Ectodermal cell (in vitro differentiated cells): ENCODE measurements at regions not wholly inside any gene's neighbourhood (a gene's known extent, or its start where the extent isn't known, plus 50 kb on each side); places are given as distances from the start of the nearest gene placed in this dataset.
"Not testable (repeated sequence)": the region's sequence is repeated elsewhere in the genome, so short reads cannot be mapped to it uniquely, and the experiment has no call there.

Experiments used
- H3K27ac ChIP-seq: 2 replicates; pipeline ENCODE4 v1.7.0; 2013; ENCODE audit warnings: mild to moderate bottlenecking, low read depth, low read length; ENCODE audit not compliant: insufficient read depth, poor library complexity, severe bottlenecking
- H3K27me3 ChIP-seq: 2 replicates; pipeline ENCODE4 v1.7.0; 2013; ENCODE audit warnings: mild to moderate bottlenecking, low read length; ENCODE audit not compliant: insufficient read depth, control insufficient read depth, poor library complexity, severe bottlenecking
- H3K36me3 ChIP-seq: one replicate; pipeline ENCODE4 v1.7.0; 2013; ENCODE audit warnings: low read length; ENCODE audit not compliant: control insufficient read depth, insufficient read depth
- H3K4me1 ChIP-seq: one replicate; pipeline ENCODE4 v1.7.0; 2013; ENCODE audit warnings: low read length; ENCODE audit not compliant: control insufficient read depth, insufficient read depth
- H3K4me3 ChIP-seq: 2 replicates; pipeline ENCODE4 v1.7.0; 2013; ENCODE audit warnings: low read depth, low read length, control low read depth; ENCODE audit not compliant: insufficient read depth
- H3K9me3 ChIP-seq: 2 replicates; pipeline ENCODE4 v1.7.0; 2013; ENCODE audit warnings: mild to moderate bottlenecking, low read length, moderate library complexity; ENCODE audit not compliant: control insufficient read depth
- WGBS, 2 experiments: methylation state at CpG; one replicate each; pipeline ENCODE4 v1.1.7; 2013; ENCODE audit warnings: missing lambda C conversion rate in 2 of 2; 5-methylcytosine and 5-hydroxymethylcytosine counted together

DNA sequence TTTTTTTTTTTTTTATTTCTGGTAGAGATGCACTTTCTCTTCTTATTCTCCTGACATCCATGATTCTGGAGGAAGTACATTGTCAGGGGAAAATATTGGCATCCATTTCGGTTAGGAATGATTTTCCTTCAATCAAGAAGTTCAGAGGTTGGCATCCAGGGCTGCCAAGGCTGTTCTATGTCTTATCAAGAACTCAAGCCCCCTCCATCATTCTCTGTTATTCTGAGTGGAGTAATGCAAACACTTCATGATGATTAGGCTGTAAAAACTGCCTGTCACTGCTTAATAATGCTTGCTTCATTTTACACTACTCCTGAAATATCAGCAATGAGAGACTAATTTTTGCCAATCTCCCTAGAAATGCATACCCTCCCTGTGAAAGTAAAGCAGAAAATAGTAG, 417.1 kb upstream of the NFIA start:
- 80 to 93% methylated on average over 1 of the region's 1 CpG for WGBS, 2 experiments
- no peaks in the 10 kb centered on the region for H3K9me3 ChIP-seq
- H3K4me3 ChIP-seq: no peak overlapping the region
- no peaks in the 10 kb centered on the region for H3K27me3 ChIP-seq
- H3K36me3 ChIP-seq: no peaks in the 10 kb centered on the region
- H3K4me1 ChIP-seq: no peaks in the 10 kb centered on the region
- H3K27ac ChIP-seq: no peak overlapping the region

DNA sequence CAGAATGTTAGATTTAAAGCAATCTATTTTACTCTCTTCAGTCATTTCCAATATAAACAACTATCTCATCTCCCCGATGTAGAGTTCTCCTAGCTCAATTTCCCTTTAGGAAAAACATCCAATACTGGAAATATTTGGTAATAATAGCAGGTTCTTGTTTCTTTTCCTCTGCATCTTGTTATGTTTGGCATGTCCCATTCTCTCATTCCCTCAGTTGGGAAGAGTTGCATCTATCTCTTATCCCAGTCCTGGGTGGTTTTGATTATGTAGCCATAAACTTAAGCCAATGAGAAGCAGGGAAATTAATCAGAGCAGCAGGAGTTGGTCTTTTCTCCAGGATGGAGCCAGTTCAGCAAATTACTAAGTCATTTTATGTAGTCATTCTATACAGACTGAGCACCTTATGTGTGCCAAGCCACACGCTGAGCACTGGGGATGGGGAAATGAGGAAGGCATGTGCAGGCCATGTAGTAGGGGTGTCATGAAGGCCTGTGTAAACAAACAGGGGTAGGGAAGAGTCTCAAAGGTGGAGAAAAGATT, 418.2 kb upstream of the NFIA start:
- Histone ChIP-seq H3K4me1 (no peaks in the 10 kb centered on the region), H3K27me3 (no peaks in the 10 kb centered on the region)
- WGBS, 2 experiments: 85 to 93% methylated on average over 1 to 2 of the region's 2 CpGs

DNA sequence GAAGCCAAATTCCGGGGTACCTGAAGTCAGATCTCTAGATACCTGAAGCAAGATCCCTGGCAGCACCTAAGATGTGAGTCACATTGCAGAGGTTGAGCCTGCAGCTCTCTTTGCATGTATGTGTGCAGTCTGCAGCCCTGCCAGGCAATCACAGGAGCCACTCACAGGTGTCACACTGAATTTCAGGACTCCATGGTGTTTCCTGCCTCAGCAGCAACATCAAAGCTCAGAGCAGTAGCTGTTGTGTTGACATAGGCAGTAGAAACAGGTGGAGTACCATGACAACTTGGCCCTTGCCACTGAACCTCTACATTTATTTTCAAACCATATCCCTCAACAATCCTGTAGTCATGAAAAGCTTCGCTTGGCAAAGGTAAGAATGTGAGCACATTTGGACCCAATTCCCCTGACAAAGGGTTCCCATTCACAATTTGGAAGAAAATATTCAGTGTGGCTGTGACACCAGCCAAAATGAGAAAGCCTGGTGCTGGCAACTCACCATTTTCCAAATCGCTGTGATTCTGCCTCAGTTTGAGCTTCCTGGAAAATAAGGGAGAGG, 419.8 kb upstream of the NFIA start:
- Histone ChIP-seq H3K9me3 (no peaks in the 10 kb centered on the region), H3K27ac (no peak overlapping the region), H3K36me3 (no peaks in the 10 kb centered on the region), H3K27me3 (no peaks in the 10 kb centered on the region), H3K4me1 (peaks cover 3% of the 10 kb centered on the region), H3K4me3 (no peak overlapping the region)
- 93 to 96% methylated on average over 3 of the region's 3 CpGs for WGBS, 2 experiments

More for the DNA sequence above, 418.2 kb upstream of the NFIA start:
- Histone ChIP-seq H3K27ac (no peak overlapping the region), H3K36me3 (no peaks in the 10 kb centered on the region), H3K4me3 (no peak overlapping the region), H3K9me3 (no peaks in the 10 kb centered on the region)

DNA sequence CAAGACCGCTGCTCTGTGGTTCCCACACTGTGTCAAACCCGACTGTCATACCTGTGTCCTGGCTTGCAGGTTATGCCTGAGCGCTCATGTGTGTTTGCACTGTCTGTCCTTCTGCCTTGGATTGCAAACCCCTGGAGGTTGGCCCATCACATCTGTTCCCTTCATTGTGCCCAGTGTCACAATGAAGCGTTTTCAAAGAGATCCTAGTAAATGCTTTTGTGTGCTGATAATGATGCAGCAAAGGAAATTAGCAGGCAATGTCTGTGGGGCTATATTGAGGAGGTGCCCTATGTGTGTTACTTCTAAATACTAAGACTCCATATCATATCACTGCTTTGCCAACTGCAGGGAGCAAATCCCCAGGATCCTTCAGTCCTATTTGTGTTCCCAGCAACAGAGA, 424.4 kb upstream of the NFIA start:
- Histone ChIP-seq H3K27ac (no peak overlapping the region), H3K4me3 (no peak overlapping the region), H3K36me3 (no peaks in the 10 kb centered on the region), H3K4me1 (peaks cover 3% of the 10 kb centered on the region), H3K27me3 (no peaks in the 10 kb centered on the region), H3K9me3 (no peaks in the 10 kb centered on the region)
- 89 to 90% methylated on average over 4 of the region's 4 CpGs for WGBS, 2 experiments

DNA sequence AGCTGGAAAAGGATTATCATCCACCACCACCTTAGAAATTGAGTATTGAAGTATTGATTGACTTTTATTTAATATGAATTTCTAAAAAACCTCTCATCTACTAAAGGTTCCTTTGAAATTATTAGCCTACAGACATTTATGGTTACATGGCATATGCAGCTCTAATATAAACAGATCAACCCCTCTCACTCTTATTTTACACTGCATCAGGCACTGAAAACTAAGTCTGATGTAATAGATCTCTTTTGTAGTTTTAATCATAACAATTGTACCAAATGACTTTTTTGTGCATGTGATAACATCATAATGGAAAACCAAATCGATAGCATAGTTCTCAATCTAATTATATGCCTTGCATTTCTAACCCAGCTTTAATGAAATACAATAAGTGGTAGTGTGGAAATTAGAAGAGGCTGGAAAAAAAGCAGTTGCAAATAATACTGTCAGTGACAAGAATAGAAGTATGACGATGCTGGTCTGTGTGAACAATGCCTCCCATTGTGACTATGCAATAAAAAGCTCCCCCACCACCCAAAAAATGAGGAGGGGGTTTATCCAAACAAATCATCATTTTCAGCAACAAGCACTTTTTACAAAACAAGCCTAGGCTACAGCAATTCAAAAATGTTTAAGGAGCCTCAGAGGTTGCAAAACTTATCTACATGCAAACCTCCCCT, 426.5 kb upstream of the NFIA start:
- WGBS, 2 experiments: 100% methylated on average over 2 of the region's 2 CpGs; no CpG with 5 or more reads in 1 of the 2 experiments
- H3K27me3 ChIP-seq: no peaks in the 10 kb centered on the region
- H3K9me3 ChIP-seq: no peaks in the 10 kb centered on the region
- peaks cover 3% of the 10 kb centered on the region for H3K4me1 ChIP-seq
- H3K36me3 ChIP-seq: no peaks in the 10 kb centered on the region
- H3K4me3 ChIP-seq: no peak overlapping the region
- no peak overlapping the region for H3K27ac ChIP-seq

DNA sequence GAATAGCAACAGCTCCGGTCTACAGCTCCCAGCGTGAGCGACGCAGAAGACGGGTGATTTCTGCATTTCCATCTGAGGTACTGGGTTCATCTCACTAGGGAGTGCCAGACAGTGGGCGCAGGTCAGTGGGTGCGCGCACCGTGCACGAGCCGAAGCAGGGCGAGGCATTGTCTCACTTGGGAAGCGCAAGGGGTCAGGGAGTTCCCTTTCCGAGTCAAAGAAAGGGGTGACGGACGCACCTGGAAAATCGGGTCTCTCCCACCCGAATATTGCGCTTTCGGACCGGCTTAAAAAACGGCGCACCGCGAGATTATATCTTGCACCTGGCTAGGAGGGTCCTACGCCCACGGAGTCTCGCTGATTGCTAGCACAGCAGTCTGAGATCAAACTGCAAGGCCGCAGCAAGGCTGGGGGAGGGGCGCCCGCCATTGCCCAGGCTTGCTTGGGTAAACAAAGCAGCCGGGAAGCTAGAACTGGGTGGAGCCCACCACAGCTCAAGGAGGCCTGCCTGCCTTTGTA, 442.3 kb upstream of the NFIA start:
- WGBS, 2 experiments: 89 to 90% methylated on average over 32 of the region's 32 CpGs
- not testable (repeated sequence) for H3K4me3 ChIP-seq, H3K27me3 ChIP-seq, H3K36me3 ChIP-seq, H3K27ac ChIP-seq, H3K9me3 ChIP-seq
- H3K4me1 ChIP-seq: peaks cover 11% of the 10 kb centered on the region

DNA sequence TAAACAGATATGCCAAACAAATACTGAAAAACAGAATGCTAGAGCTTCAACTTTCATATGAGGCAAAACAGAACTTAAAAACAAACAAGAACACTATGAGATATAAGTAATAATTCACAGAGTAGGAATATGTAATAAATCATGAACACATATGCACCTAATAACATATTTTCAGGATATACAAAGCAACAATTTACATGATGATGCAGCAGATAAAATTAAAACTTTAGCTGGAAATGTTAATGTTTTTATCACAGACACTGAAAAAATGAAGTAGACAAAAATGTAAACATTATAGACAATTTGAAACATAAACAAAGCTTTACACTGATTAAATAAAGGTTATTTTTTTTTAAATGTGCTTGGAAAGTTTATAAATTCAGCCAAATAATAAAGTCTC, 443.1 kb upstream of the NFIA start:
- Histone ChIP-seq H3K27ac (no peak overlapping the region), H3K4me3 (no peak overlapping the region), H3K36me3 (no peaks in the 10 kb centered on the region), H3K9me3 (no peaks in the 10 kb centered on the region), H3K27me3 (no peaks in the 10 kb centered on the region), H3K4me1 (peaks cover 11% of the 10 kb centered on the region)

DNA sequence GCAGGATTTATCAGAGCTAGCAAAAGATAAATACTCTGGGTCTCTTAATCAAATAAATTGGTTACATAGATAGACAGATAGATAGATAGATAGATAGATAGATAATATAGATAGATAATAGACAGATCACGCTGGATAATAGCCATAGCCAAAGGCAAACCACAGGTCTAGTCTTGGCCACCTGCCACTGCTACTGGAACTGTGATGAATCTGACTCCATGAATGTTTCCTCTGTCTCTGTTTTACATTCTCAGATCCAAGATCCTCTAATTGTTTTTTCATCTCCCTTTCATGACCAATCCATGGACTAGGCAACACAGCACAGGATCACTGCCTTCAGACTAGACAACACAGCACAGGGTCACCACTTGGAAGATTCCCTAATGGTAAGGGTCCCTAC, 444.7 kb upstream of the NFIA start:
- 88 to 95% methylated on average over 1 of the region's 1 CpG for WGBS, 2 experiments
- Histone ChIP-seq H3K4me3 (no peak overlapping the region), H3K27ac (no peak overlapping the region), H3K9me3 (no peaks in the 10 kb centered on the region), H3K27me3 (no peaks in the 10 kb centered on the region), H3K4me1 (peaks cover 11% of the 10 kb centered on the region), H3K36me3 (no peaks in the 10 kb centered on the region)

DNA sequence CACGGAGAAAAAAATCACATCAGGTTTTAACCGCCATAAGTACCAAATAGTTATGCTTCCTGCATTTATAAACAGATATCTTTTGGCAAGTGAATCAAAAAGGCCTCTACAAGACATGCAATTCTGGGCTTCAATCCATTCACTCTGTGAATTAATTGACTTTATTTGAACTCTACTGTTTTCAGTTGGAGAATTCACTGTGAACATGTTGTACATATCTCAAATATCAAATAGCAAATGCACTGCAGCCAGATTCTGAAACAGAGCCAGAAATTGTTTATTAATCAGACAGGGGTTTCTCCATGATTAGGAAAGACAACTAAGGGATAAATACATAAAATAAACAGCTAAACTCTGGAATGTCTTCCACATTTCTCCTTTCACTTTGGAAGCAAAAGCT, 445.4 kb upstream of the NFIA start:
- WGBS, 2 experiments: 88 to 100% methylated on average over 2 of the region's 2 CpGs
- Histone ChIP-seq H3K27me3 (no peaks in the 10 kb centered on the region), H3K4me1 (peaks cover 11% of the 10 kb centered on the region), H3K9me3 (no peaks in the 10 kb centered on the region), H3K4me3 (no peak overlapping the region), H3K36me3 (no peaks in the 10 kb centered on the region), H3K27ac (no peak overlapping the region)

DNA sequence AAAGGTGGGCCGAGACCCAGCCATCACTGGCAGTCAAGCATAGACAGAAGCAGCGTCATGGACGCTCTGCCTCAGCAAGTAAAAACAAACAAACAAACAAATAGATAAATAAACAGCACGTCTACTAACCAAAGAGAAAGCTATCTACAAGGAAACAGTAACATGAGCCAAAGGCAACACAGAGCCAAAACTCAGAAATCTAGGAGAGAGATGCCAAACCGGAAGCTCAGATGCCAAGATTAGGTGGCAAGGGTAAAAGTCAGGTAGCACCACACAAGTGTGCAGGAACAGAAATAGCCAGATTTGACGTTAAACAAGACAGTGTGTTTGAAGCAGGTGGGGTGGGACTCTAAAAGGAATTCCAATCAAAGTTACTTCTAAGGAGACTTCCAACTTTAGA, 448.3 kb upstream of the NFIA start:
- H3K27me3 ChIP-seq: no peaks in the 10 kb centered on the region
- H3K36me3 ChIP-seq: no peaks in the 10 kb centered on the region
- no peak overlapping the region for H3K27ac ChIP-seq
- H3K9me3 ChIP-seq: no peaks in the 10 kb centered on the region
- H3K4me1 ChIP-seq: peaks cover 11% of the 10 kb centered on the region
- WGBS, 2 experiments: 92 to 95% methylated on average over 6 of the region's 6 CpGs
- H3K4me3 ChIP-seq: no peak overlapping the region
